Amniotic stem cell (primary cell): ENCODE measurements at regions not wholly inside any gene's neighbourhood (a gene's known extent, or its start where the extent isn't known, plus 50 kb on each side); places are given as distances from the start of the nearest gene placed in this dataset.
"Not testable (repeated sequence)": the region's sequence is repeated elsewhere in the genome, so short reads cannot be mapped to it uniquely, and the experiment has no call there.

ENCODE experiments used
- DNase-seq: peaks from one replicate; lab custom pipeline; 2025; lab: John Stamatoyannopoulos, UW

DNA sequence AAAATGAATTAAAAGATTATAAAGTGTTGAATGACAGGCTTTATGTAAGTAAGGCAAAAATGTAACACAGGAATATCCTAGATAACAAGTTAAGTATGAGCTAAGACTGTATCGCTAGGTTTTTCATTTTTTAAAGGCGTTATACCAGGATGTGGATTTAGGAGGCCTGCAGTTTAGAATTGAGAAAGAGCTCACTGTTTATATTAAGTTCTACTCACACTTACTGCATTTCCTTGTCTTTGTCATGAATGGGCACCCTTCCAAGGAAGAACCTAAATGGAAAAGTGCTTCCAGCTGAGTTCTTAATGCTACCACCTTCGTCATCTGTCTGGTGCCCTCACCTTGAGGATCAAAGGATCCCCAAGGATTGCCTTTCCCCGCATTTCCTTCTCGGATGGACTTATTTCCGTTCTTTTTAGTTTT, 148.7 kb downstream of the SOX4 start:
- no peak for DNase-seq

DNA sequence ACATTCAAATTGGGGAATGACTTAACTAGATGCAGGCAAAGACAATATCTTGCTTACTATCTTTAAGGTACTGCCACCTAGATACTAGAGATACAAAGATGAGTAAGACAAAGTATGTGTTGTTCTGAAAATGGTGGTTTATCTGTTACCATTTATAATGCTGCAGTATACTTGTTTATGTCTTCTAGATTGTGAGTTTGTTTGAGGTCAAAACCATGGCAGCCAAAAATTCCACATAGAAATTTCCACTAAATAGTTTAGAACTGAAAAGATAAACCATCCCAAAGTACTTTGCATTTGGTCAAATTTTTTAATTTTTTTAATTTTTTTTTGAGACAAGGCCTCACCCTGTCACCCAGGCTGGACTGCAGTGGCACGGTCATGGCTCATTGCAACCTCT, 150.8 kb downstream of the SOX4 start:
- no peak for DNase-seq

DNA sequence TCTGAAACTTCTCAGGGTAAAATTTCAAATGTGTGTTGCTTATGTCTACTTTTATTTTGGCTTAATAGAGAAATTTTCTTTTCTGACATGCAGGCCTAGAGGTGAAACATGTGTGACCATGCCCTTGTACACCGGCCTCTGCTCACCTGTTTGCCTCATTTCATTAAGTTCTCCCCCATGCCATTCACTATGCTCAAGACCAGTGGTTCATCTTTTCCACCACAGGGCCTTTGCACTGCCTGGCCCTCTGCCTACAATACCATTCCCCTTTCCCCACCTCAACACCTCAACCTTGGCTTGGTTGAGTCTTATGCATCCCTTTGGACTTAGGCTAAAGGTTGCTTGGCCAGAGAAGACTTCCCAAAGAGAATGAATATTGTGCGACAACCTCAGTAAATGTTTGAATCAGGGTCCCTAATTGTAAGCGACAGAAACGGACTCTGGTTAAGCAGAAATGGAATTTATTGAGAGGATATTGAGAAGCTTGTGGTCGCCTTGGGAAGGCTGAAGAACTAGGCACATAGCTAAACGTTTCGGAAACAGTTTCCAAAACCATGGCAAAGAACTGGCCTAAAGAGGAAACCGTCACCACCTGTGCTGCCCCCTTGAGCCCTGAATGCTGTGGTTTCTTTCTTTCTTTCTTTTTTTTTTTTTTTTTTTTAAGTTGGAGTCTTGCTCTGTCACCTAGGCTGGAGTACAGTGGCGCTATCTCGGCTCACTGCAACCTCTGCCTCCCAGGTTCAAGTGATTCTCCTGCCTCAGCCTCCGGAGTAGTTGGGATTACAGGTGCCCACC, 152.2 kb downstream of the SOX4 start:
- DNase-seq = no peak

DNA sequence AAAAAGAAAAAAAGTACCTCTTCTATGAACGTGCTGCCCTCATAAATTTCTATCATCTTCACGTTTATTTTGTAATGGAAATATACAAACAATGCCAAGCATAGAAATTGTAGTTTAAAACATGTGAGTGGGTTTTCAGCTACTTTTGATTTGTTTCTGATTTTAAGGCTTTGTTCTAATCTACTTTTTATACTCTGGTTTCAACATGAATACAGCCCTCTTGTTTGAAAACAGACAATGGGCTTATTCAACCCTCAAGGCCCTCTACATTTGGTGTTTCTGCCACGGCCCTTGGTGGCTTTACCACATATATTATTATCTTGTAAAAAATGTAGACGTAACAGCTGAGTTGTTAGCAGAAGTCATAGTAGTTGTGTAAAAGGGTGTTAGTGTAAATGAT, 153.9 kb downstream of the SOX4 start:
- no peak for DNase-seq

DNA sequence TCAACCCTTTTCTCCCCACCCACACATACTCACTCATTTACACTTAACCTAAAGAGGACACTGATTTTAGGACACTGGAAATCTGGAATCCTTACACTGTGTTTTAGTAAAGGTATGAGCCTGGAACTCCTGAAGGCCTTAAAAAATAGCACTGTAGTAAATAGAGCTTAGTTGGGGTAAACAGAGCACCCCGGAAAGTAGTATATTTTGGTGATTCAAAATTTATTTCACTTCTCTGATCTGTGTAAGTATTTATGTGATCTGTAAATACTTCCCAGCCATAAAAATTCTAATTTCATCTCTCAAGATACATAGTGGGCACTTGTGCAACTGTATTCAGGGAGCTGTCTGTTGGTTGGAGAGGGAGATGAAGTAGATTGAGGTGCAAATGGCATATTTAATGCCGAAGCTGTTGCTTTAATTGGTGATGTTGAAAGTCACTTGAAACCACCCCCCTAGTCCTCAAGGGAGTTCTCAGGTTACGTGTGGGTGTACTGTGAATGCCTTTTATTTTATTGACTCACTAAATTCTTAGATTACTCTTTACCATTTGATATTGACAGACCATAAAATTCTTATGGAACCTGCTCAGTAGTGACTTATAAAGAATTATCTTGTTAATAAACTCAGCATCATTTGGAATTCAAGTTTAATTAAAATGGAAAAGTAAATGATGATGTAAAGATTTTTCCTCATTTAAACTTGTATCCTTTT, 154.9 kb downstream of the SOX4 start:
- DNase-seq = no peak

DNA sequence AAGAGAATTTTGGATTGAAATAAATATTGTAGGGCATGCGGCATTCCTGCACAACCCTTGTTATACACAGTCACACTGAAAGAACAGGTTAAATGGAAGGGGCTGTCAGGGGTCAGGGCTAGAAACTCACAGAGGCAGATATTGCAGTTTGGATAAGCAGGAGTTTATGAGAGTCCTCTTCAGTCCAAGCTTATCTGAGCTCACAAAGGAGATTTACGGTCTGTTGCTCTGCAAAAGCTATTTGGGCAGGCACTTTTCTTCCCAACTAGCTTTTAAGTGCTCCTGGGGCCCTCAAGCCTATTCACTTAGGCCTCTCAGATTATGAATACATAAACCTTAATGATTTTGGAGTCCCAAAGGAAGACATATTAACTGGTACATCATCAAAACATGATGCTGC, 156.2 kb downstream of the SOX4 start:
- DNase-seq = no peak

DNA sequence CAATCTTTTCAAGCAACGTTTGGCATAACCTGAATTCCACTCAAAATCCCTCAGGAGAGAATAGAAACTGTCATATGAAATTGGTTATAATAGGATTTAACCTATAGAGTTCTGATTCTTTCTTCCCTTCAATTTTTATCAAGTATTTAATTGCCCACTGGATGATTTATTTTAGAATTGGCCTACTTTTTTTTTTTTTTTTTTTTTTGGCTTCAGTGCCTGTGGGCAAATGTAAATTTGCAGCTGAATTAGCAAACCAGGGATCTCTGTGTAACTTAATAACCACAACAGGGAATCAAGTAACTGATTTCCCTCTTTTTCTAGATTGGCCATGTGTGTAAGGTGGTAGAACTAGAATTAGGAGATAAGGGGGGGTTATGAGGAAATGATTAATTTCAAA, 157.0 kb downstream of the SOX4 start:
- no peak for DNase-seq

DNA sequence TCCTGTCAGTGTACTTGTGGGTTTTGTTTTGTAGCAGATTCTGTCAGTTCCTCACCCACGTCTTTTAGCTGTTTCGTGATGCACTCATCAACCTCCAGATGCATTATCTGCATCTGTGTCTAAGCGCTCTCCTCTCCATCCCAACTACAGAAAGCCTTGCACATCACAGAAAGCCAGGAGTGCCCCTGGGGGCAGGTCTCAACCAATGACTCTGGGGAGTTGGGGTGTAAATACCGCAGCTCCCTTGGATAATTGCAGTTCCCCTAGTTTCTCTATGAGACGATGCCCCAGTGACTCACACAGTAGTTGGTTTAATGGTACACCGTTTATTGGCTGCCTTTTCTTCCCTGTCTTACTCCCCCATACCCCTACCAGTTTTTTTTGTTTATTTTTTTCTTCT, 158.1 kb downstream of the SOX4 start:
- DNase-seq = no peak

DNA sequence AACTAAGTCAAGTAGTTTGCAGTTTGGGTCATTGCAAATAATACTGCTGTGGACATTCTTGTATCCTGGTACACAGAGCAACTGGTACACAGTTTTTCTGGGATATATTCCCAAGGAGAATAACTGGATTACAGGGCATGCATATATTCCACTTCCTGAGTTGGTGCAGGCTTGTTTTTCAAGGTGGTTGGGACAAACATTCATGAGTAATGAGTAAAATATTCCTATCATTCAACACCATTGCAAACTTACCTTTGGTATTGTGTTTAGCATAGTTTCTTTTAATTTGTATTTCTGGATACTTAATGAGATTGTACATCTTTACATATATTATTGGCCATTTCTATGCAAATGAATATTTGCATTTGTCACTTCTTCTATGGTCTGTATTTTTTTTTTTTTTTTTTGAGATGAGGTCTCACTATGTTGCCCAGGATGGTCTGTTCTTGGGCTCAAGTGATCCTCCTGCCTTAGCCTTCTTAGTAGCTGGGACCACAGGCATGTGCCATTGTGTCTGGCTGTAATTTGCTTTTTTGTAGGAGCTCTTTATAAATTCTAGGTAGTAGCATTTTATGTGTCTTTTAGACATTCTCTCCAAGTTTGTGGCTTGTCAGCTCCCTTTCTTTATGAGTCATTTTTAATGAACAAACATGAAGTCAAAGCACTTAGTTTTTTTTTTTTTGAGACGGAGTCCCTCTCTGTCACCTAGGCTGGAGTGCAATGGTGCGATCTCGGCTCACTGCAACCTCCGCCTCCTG, 158.7 kb downstream of the SOX4 start:
- DNase-seq = no peak

DNA sequence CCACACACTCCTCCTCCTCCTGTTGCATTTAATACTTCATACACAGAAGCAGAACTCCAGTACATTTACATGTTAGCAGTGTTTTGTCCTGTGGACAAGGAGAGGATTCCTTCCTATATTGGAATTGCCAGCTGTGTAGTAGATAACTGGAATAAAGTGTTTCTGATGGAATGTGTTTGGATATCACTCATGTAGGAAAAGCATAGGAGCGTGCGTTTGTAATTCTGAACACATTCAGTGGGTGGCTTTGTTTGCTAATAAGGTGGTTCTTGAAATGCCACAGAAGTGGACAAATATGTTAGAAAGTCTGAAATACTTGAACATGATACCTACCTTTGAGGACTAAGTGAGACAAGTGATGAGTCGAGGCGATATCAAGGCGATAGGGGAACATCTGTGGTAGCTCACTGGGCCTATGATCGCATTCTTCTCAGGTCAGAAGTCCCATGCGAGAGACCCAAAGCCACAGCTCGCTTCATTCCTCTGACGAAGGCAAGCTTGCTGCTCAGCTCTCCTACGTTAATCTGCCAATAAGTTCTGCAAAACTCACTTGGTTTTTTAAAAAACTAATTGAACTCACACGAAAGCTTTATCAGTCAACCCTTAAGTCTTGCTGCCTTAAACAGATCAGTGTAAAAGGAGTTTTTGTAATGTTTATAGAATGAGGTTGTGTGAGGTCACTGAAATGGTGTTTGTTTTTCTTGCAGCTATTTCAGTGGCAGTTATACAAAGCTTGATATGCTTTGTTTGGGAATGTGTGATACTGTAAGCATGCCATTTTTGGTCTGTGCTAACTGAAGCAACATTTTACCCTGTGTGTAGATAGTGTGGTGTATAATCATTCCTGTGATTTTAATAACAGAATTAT, 159.9 kb downstream of the SOX4 start:
- DNase-seq = peak; percentile 59

DNA sequence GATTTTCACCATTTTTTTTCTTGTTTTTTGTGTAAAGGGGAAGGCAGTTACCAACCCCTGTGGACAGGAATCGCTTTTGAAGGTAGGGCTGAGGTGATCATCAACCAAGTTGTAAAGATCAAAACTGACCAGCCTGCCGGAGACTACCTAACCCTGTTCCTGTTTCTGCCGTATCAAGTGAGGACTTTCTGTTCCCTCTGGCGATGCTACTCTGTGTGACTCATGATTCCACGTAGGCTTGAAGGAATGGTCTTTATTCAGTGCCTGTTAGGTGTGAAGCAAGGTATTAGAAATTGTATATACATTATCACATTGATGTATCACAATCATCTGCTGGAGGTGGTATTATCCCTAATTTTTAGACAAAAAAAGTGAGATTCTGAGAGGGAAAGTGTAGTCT, 161.3 kb downstream of the SOX4 start:
- DNase-seq = no peak

DNA sequence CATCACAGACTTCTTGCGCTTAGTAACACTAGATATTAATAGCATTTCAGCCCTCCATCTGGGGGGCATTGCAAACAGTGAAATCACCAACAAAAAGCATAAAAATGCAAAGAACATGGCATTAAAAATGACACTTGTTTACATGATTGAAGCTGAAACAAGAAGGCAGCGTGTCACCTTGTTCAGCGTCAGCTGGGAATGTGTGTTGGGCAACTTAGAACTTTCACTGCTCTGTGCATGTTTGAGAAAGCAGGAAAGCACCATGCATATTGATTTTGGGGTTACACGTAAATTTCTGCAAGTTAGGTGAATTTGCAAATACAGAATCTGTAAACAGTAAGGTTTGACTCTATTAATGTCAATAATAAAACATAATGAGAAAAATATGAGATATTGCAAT, 162.9 kb downstream of the SOX4 start:
- DNase-seq = no peak

DNA sequence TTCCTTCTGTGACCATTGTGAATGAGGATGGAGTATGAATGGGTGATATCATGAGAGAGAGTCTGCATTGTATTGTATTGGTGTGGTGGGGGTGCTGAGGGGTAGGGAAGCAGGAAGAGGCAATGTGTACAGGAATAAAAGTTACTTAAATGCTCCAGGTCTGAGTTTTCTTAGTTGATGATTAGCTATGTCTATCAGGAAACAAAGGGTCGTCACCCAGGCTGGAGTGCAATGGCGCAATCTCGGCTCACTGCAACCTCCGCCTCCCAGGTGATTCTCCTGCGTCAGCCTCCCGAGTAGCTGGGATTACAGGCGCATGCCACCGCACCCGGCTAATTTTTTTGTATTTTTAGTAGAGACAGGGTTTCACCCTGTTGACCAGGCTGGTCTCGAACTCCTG, 163.8 kb downstream of the SOX4 start:
- DNase-seq = not testable (repeated sequence)

DNA sequence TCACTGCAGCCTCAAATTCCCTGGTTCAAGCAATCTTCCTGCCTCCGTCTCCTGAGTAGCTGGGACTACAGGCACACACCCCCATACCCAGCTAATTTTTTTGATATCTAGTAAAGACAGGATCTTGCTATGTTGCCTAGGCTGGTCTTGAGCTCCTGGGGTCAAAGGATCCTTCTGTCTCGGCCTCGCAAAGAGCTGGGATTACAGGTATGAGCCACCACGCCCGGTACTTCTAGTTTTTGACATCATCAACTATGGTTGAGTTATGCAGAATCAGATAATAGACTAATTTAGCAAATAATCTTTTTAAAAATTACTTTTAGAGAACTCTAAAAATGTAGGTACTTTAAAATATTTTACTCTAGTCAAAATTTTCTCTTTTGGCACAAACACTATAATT, 166.2 kb downstream of the SOX4 start:
- no peak for DNase-seq

DNA sequence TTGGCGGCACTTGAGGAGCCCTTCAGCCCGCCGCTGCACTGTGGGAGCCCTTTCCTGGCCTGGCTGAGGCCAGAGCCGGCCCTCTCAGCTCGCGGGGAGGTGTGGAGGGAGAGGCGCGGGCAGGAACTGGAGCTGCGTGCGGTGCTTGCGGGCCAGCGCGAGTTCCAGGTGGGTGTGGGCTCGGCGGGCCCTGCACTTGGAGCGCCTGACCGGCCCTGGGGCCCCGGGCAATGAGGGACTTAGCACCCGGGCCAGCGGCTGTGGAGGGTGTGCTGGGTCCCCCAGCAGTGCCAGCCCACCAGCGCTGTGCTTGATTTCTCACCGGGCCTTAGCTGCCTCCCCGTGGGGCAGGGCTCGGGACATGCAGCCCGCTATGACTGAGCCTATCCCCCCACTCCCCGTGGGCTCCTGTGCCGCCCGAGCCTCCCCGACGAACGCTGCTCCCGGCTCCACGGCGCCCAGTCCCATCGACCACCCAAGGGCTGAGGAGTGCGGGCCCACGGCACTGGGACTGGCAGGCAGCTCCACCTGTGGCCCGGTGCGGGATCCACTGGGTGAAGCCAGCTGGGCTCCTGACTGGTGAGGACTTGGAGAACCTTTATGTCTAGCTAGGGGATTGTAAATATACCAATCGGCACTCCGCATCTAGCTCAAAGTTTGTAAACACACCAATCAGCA, 167.6 kb downstream of the SOX4 start:
- DNase-seq = not testable (repeated sequence)

DNA sequence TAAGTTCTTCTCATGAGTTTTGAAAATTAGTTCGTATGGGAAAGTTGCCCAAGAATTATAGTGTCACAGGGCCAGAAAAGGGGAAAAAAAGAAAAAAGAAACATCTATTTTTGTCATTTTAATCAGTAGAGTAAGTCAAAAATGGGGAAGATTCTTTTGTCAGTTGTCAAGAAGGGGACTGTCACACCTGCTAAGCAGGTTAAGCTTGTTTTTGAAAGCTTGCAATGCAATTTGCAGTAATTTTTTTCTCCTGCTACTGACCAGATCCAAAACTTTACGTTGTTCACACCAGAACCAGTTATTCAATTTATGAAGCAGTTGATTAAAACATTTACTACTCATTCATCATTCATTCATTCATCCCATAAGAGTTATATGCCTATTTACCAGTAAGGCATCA, 171.4 kb downstream of the SOX4 start:
- DNase-seq = no peak

DNA sequence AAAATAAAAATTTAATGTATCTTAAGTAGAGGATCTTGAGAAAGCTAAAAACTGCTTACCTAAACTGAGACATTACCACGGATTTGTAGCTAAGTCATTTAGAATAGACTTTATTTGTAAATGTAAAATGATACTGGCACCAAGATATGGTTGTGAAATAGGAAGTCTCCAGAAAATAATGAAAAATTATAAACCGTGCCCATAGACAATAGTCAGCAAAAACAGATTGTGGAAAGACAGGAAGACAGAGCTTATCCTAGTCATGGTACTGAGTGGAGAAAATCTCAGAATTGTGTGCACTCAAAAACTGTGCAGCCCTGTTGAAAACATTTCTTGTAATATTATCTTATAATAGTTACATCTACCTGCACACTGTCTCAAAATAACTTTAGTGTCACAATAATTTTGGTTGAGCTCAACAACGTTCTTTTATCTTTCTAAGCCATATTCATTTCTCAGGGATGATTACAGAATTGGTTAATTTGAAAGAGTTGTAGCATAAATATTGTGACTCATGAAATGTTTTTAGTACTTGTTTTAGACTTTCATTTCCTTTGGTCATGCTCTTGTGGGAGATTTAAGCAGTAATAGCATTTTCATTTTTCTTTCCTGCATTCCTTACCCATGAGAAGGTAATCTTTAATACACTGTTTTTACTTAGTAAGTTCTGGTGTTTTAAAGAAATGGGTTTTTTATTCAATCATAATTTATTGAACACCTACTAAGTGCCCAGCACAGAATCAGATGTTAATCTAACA, 174.5 kb downstream of the SOX4 start:
- DNase-seq = no peak

DNA sequence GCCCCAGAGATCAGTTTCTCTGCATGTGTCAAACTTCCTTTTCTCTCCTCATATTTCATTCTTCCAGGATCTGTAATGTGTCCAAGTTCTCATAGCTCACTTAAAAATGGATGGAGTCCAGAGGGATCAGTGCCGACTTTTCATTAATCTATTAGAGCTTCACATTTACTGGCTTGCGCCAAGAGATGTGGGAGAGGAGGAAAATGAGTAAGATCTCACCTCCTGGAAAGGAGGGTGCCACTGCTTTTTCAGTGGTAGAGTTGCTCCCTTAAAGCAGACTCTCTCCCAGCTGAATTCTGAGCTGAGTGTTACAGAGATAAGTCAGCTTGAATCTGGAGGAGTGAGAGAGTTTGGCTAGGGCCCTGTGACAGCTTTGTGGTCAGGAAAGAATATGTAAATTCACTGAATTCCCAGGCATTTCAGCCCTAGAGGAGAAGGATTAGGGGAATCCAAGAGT, 175.9 kb downstream of the SOX4 start:
- peak; percentile 67 for DNase-seq

DNA sequence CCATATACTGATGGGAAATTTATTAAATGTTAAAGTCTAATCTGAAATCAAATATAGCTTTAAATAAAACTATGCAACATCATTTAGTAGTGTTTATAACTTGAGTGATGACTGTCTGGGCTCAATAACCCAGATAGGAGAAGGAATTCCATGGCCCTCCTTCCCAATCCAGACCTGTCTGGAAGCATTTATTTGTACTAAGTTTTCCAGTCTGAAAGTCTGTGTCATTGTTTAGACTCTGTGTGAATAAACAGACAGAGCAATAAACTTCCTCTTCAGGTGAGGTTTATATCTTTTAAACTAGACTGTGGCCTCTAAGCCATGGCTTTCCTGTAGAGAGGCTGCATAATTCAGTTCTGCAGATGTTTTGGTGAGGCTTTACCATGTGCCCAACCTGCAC, 176.4 kb downstream of the SOX4 start:
- DNase-seq = no peak

DNA sequence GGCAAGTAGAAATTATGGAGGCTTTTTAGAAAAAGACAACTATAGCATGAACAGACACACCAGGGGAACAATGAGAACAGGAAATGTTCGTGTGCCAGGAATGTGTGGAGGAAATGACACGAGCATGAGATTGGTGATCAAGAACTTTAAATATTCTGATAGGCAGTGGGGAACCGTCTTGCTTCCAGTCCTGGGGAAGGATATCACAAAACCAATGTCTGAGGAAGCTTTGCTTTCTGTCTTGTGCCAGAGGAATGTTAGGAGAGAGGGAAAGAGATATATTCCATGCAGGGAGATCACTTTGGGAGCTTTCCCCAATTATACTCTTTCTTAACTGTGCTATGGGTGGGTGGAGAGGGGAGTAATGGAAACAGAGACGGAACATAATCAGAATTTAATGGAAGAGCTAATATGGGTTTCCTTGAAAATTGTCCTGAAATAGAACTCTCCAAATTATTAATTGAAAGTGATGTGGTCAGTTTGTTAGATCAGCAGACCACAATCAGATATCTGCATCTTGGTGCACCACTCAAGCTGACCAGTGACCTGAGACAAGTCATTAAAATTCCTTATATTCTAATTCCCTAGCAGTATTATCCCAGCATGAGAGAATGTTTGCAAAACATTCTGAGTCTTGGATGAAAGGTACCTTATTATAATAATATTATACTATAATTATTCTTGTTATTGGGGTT, 178.2 kb downstream of the SOX4 start:
- DNase-seq = no peak
